ENCODE measurements at regions not wholly inside any gene's neighbourhood (a gene's known extent, or its start where the extent isn't known, plus 50 kb on each side); places are given as distances from the start of the nearest gene placed in this dataset.

DNA sequence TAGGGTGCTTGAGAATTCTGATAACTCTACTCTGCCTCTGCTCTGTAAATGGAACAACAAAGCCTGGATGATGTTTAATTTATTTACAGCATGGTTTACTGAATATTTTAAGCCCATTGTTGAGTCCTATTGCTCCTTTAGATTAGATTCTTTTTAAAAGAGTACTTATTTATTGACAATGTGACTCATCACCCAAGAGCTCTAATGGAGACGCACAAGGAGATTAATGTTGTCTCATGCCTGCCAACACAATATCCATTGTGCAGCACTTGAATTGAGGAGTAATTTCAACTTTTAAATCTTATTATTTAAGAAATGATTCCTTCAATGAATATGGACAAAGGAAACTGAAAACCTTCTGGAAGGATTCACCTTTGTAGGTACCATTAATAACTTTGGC lies 691.4 kb downstream of the ZBBX start:
- TF ChIP-seq, protein P1, sequence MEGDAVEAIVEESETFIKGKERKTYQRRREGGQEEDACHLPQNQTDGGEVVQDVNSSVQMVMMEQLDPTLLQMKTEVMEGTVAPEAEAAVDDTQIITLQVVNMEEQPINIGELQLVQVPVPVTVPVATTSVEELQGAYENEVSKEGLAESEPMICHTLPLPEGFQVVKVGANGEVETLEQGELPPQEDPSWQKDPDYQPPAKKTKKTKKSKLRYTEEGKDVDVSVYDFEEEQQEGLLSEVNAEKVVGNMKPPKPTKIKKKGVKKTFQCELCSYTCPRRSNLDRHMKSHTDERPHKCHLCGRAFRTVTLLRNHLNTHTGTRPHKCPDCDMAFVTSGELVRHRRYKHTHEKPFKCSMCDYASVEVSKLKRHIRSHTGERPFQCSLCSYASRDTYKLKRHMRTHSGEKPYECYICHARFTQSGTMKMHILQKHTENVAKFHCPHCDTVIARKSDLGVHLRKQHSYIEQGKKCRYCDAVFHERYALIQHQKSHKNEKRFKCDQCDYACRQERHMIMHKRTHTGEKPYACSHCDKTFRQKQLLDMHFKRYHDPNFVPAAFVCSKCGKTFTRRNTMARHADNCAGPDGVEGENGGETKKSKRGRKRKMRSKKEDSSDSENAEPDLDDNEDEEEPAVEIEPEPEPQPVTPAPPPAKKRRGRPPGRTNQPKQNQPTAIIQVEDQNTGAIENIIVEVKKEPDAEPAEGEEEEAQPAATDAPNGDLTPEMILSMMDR (IDR thresholded peaks at IDR 0.05) = no peak
- no peak for TF ChIP-seq FOXM1 (IDR thresholded peaks at IDR 0.05; ENCODE audit: low read depth)
- TF ChIP-seq RCOR1 (IDR thresholded peaks at IDR 0.05; ENCODE audit: low read length) = no peak
- no peak for TF ChIP-seq POLR2AphosphoS5 (IDR thresholded peaks at IDR 0.05; ENCODE audit: low read depth, low read length)
- TF ChIP-seq EP300 (IDR thresholded peaks at IDR 0.05; ENCODE audit: borderline replicate concordance in 1 of 2, low read depth in 1 of 2, low read length in 1 of 2) = no peak
- TF ChIP-seq, protein P2, sequence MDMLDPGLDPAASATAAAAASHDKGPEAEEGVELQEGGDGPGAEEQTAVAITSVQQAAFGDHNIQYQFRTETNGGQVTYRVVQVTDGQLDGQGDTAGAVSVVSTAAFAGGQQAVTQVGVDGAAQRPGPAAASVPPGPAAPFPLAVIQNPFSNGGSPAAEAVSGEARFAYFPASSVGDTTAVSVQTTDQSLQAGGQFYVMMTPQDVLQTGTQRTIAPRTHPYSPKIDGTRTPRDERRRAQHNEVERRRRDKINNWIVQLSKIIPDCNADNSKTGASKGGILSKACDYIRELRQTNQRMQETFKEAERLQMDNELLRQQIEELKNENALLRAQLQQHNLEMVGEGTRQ (IDR thresholded peaks at IDR 0.05; ENCODE audit: borderline replicate concordance, low read depth, low read length) = no peak
- TF ChIP-seq TAF1 (IDR thresholded peaks at IDR 0.05; ENCODE audit: borderline replicate concordance, low read depth, low read length) = no peak
- TF ChIP-seq TEAD4 (IDR thresholded peaks at IDR 0.05; ENCODE audit: borderline replicate concordance, insufficient read depth) = no peak
